CD4-positive, alpha-beta T cell treated with Interleukin-6 at 100 ng/mL for 8 hours (primary cell): ENCODE measurements at regions not wholly inside any gene's neighbourhood (a gene's known extent, or its start where the extent isn't known, plus 50 kb on each side); places are given as distances from the start of the nearest gene placed in this dataset.

Source experiments
- DNase-seq: peaks from one replicate; pipeline ENCODE4 v3.0.0-alpha.2; 2020; ENCODE audit warnings: mixed read lengths, low spot score

DNA sequence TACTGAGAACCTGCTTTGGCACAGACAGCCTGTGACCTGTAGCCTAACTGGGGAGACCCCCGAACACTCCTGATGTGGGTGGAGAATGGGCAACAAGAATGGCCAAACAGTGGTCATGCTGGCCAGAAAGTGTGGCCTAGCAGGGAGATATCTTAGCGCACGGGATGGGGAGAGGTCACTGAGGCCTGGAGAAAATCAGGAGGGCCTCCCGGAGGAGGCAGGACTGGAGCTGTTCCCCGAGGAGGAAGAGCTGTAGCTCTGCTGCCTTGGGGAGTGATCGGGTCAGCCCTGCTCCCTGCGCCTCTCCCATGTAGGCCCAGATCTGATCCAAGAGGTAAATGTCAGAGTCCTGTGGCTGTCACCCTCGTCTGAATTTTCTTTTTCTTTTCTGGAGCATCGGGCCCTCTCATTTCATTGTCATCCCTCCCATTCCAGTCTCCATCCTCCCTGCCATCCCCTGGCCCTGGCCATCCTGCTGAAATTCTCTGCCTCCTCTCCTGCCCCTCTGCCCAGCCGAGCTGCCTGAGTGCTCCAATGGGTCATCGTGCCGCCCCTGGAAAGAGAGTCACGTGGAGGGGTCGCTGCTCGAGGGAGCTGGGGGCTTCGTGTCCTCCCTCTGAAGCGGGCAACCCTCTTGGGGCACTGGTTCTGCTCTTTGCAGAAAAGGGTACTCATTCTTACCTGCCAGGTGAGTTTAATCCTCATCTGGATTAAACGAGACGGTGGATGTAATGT, 242.9 kb downstream of the HAUS1 start:
- DNase-seq = no peak

DNA sequence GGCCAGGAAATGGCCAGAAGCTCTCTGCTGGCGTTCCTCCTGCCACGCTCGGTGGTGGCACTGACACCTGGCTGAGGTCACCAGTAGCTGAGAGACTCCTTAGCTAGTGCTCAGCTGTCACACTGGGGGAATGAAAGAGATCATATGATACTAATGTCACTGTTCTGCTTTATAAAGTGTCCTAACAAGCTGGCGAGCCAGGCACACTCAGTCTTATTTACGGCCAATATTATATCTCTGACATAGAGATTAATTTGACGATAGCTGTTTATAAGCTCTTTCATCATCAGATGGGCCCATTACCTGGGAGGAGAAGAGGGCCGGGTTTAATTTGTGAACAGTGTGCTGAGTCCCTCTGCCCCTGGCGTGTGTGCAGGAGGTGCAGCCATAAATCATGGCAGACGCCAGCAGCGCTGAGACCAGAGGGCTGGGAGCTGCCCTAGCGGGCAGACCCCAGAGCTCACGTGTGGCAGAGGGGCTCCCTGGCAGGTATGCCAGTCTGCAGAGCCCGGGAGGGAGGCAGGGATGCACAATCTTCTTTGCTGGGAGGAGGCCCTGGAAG, 246.5 kb downstream of the HAUS1 start:
- no peak for DNase-seq

DNA sequence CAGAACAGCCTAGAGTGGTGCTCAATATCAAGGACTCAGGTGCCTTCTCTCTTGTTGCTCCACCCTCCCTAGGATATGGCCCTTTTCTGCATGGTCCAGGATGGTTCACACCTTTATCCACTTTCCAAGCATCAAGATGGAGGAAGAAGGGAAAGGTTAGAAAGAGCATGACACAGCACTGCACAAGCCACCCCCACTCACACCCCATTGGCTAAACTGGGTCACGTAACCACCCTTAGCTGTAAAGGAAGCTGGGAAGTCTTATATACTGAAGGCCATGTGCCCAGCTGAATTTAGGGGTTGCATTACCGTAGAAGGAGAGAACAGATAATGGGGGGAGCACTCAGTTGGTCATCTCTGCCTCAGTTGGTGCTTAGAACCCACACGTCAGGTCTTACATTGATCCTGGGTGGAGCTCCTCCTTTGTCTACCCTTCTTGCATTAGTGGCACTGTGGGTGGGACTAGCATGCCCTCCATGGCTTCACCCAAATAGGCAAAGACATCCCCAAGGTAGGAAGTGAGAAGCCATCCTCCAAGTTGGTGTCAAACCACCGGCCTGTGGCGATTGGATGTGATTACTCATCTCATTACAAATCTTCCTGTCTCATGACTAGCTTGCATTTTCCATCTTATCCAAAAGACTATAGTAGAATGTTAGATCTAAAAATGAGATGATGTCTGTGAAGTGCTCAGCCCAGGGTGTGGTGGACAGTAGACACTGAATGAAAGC, 248.5 kb downstream of the HAUS1 start:
- no peak for DNase-seq

DNA sequence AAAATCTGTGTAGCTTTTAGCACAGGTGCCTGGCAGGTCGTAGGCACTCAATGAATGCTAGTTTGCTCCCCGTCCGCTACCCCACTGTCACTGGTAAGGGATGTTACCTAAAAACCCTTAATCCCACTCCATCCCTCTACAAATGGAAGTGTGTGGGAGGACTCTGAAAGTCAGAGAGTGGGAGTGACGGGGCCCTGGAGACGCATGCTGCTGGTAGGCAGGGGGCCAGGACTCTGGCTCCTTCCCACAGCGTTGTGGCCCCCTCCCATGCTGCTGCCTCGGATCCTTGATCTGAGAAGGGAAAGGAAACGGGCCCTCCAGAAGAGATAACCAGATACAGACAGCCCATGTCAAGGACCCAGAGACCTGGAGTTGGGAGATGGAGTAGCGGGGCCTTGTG, 249.3 kb downstream of the HAUS1 start:
- no peak for DNase-seq

DNA sequence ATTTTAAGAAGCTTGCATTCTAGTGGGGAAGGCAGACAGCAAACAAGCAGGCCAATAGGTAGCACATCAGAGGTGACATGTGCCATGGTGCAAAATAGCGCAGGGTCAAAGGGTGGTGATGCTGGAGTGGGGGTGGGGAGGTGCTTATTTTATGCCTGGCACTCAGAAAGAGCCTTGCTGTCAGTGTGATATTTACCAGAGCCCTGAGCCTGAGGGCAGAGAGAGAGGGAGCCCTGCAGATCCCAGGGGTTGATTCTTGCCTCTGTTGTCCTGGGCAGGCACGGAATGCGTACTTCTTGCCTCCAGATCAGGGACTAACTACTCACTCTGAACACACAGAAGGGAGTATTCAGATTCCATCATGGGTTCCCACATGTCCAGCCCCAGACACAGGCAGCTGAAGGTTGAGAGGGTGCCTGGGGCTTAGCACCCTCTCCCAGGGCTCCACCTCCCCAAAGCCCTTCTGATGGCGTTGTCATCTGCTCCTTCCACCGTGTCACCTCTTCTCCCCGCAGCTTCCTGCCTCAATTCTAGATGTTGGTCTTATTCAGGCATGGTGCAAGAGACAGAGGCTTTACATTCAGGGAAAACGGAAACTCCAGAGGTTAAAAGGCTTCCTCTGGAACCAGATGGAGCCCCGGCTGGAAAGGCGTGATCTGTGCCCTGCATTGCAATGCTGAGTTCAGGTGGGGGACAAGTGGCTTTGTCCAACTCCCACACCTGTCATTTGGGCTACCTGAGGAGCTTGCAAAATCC, 252.3 kb downstream of the HAUS1 start:
- no peak for DNase-seq

DNA sequence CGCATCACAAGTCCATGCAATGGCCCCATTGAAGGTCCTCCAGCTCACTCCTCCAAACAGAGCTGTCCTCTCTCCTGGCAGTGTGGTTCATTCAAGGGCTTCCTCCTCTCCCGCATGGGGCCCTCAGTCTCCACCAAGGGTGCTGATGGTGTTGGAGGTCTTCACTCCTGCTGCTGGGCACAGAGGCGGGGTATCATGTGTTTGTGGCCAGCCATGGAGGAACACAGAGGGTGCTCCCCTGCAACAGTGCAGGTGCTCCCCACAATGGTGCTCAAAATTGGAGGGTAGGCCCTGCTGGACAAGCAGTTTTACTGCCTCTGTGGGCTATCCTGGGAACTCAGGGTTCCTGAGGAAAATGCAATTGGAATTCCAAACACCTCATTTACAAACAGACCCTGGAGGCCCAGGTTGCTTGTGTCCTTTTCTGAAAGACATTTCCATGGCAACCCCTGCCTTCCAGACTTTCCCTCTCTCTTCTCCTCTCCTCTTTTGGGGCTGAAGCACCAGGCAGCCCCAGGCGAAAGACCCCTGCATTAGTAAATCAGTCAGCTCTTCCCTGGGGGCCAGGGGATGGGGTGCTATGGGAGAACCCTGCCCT, 256.0 kb downstream of the HAUS1 start:
- DNase-seq = no peak

DNA sequence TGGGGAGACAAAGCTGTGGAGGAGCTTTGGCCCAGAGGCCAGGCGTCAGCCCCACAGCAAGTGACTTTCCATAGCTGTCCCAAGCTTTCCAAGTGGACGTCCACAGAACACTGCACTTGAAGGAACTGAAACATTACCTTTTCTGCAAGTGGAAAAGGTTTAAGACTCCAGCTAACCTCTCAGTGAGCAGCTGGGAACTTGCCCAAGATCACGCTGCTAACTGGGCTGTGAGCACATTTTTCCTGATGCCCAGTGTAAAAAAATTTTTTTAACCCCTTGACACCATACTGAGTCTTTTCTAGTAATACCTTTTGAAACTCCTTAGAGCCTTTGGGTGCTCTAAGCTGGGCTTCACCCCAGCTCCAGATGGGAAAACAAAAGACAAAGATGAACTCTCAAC, 256.7 kb downstream of the HAUS1 start:
- DNase-seq = no peak

DNA sequence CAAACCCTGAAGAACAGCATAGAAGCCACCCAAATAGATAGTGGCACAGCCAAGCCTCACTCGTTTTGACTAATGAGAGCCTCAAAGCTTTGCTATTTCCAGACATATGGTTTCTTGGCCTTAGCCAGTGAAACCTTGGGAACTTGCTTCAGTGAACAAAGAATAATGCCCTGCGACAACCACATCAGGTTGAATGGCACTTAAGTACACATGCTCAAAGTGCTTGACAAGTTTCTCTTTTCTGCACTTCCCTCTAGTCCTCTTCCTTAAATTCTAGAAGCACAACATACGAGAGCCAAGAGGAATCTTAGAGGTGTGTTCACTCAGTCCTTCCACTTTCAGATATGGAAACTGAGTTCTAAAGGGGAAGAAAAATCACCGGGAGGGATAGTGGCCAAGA, 258.3 kb downstream of the HAUS1 start:
- DNase-seq = no peak

DNA sequence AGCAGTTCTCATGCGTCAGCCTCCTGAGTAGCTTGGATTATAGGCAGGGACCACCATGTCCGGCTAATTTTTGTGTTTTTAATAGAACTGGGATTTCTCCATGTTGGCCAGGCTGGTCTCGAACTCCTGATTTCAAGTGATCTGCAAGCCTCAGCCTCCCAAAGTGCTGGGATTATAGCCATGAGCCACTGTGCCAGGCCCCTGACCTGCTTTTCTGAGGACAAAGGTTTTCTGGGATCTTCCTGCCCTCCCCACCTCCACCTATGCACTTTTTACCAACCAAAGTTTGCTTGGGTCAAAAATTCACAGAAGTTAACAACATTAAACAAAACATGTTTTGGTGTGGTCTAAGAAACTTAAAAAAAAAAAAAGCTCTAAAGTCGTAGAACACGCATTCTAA, 259.9 kb downstream of the HAUS1 start:
- DNase-seq = no peak

DNA sequence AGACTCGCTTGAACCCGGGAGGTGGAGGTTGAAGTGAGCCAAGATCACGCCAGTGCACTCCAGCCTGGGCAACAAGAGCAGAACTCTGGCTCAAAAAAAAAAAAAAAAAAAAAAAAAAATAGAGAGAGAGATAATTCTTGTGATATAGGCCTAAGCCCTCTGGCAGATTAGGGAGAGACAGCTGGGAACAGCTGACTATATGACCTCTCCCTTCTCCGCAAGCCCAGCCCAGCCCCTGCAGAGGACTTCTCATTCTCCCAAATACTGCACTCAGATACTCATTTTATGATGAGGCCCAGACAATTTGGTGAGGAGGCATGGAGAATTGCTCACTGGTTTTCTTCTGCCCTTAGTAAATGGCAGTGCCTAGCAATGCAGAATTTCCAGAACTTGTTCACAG, 262.0 kb downstream of the HAUS1 start:
- DNase-seq = no peak

DNA sequence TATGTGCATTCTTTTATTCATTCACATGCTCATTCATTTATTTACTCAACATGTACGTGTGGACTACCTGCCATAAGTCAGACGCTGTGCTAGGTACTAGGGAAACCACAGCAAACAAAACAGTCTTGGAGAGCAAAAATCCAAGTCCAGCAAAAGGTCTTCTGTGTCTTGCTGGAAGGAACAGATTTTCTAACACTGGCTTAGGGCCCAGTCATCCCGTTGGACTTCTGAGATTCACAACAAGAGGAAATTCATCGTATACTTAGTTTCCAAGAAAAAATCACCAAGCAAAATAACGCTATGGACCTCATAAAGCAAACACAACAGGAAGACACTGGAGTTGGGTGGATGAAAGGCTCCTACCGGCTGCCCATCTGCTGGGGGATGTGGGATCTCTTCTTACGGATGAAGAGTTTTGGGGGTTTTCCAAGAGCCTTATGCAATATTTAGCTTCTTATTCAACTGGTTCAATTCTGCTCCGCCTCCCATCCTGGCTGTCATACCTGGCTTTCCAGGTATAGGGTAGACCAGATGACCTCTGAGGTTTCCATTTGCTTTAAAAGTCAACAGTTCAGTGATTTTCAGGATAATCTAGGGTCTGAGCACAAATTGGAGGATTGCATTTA, 262.7 kb downstream of the HAUS1 start:
- DNase-seq = no peak

GRCh38 chr18:46369323-46369722, 265.1 kb downstream of the HAUS1 start:
- DNase-seq = no peak

GRCh38 chr18:46370898-46371297, 266.7 kb downstream of the HAUS1 start:
- DNase-seq = no peak

DNA sequence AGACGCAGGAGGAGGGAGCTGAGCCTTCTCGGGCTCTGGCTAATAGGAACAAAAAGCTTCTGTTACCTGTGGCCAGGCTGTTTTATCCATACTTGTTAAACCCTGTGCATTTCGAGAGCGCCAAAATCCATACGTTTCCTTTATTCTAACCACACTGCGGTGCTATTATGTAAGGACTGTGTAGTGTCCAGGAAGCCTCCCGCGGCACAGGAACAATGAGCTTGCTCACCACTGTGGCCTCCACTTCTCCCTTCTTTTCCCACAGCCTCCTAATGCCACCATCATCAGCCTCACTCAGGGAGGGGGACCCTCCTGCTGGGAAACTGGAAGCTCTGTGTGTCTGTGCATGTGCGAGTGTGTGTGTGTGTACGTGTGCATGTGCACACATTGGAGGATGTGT, 268.5 kb downstream of the HAUS1 start:
- DNase-seq = no peak

GRCh38 chr18:46373131-46373530, 268.9 kb downstream of the HAUS1 start:
- no peak for DNase-seq

GRCh38 chr18:46373791-46374190, 269.6 kb downstream of the HAUS1 start:
- DNase-seq = no peak

GRCh38 chr18:46374850-46375249, 270.7 kb downstream of the HAUS1 start:
- no peak for DNase-seq

- no peak for DNase-seq
These were observed 273.4 kb downstream of the HAUS1 start for GRCh38 chr18:46377557-46377956.

DNA sequence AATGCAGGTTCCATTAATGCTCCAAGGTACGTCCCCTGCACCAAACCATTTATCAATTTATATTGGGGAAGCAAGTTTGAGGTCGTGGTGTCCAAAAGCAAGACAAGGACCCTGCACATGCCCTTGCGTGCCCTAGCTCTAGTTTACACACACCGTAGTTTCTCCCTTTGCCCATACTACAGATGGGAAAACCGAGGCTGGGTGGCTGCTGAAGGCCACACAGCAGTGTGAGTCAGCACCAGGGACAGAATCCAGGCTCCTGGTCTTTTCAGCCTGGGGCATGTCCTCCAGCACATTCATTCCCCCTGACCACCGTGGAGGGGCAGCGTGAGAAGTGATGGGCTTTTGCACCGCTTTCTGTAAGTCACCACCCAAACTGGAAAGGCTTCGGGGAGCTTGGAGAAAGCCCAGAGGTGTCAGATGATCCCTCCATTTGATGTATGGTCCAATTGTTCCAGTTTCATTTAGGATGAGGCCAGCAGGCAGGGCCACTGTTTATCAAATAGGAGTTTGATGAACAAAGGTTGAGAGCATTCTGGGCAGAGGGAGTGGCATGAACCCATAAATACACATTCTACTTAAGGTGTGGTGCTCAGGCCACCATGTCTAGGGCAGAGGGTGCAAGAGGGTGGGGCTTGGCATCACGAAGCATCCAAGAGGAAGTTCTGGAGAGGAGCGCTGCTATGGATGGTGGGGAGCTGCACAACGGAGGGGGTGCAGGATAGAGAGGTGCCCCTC, 274.1 kb downstream of the HAUS1 start:
- no peak for DNase-seq

- DNase-seq = no peak
These were observed 274.7 kb downstream of the HAUS1 start for GRCh38 chr18:46378864-46379207.

- no peak for DNase-seq
These were observed 275.3 kb downstream of the HAUS1 start for GRCh38 chr18:46379323-46379950.
